ENCODE measurements at regions not wholly inside any gene's neighbourhood (a gene's known extent, or its start where the extent isn't known, plus 50 kb on each side); places are given as distances from the start of the nearest gene placed in this dataset.
A peak's percentile ranks its signal among the peaks of the same experiment; 100 is the strongest.

DNA sequence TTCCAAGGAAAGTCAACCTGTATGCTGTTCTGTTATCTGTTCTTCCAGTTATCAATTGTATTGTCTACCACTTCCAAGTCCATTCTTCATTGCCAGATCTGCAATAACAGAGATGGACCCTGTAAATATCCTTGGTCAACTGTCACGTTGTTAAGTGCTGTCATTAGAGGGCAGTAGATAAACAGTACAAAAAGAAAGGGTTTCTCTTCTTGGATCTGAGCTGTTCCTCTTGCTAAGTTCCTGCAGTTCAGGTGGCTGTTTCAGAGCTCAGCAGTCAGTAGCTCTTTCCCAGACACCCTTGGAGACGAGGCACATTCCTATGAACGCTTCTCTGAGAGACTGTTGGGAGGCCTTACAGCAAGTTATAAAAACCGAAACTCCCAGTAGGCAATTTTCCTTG, 957.1 kb upstream of the CHAC2 start:
- TF ChIP-seq, protein P1, sequence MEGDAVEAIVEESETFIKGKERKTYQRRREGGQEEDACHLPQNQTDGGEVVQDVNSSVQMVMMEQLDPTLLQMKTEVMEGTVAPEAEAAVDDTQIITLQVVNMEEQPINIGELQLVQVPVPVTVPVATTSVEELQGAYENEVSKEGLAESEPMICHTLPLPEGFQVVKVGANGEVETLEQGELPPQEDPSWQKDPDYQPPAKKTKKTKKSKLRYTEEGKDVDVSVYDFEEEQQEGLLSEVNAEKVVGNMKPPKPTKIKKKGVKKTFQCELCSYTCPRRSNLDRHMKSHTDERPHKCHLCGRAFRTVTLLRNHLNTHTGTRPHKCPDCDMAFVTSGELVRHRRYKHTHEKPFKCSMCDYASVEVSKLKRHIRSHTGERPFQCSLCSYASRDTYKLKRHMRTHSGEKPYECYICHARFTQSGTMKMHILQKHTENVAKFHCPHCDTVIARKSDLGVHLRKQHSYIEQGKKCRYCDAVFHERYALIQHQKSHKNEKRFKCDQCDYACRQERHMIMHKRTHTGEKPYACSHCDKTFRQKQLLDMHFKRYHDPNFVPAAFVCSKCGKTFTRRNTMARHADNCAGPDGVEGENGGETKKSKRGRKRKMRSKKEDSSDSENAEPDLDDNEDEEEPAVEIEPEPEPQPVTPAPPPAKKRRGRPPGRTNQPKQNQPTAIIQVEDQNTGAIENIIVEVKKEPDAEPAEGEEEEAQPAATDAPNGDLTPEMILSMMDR (IDR thresholded peaks at IDR 0.05; ENCODE audit: insufficient read depth, low read length, poor library complexity, severe bottlenecking), result peak; percentile 25
- no peak for TF ChIP-seq EZH2phosphoT487 (conservative IDR thresholded peaks at IDR 0.05; ENCODE audit: low read length)

Measured in SU-DHL-6 (cell line).